Dermis microvascular lymphatic vessel endothelial cell (primary cell): ENCODE measurements at regions not wholly inside any gene's neighbourhood (a gene's known extent, or its start where the extent isn't known, plus 50 kb on each side); places are given as distances from the start of the nearest gene placed in this dataset.
"Not testable (repeated sequence)": the region's sequence is repeated elsewhere in the genome, so short reads cannot be mapped to it uniquely, and the experiment has no call there.

Experiments used
- DNase-seq, 2 donors: peaks; one replicate each; pipeline versions ENCODE4 v3.0.0 to v3.0.0-alpha.2; 2010; ENCODE audit warnings: low read depth in 2 of 2

DNA sequence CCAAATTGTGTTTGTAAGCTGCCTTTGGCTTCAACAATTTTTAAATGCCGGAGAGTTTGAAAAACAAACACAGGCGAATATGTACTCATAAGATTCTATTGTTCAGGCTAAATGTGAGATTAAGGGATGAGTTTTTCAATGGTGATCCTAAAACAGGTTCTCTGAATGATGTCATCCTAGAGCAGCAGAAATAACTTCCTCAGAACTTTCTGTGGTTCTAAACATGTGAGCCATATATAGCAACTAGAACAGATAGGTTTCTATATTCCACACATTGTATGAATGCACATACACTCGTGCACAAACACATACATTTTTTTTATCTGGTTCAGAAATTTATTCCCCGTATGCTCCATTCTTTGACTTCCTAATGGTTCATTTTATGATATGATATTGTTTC, 1352.2 kb downstream of the CDH8 start:
- no peak for DNase-seq

DNA sequence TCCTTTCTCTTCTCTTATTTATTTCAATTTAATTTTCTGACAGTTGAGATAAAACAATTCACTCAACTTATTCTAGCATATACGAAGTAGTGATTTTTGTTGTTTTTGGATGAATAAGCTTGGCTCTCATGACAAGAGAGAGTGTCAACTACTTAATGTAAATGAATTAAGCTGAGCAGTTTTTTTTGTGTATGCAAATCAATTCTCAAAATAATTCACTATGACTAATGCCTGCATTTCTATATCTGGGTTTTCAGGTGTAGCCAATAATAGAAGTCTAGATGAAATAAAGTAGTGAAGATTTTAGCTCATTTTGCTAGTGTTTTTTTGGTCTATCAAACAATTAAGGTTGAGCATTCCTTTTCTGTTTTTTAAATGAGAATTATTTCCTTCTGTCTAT, 1354.0 kb downstream of the CDH8 start:
- DNase-seq, result no peak

DNA sequence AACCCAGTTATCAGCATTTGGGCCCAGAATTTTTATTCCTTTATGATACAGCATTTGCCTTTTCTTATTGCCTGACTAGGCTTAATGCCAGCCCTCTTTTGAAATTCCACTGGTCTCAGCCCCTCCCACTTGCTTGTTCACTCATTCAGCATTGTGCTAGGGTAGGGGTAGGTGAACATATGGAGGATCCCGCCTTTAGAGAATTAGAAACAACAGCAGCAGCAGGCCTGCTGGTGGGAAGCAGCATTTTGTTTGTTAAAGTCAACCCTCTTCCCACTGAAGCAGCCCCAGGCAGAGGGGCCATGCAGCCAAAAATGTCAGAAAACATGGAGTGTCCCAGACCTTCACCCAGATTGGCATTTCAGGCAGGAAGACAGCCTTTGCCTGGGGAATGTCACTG, 1355.2 kb downstream of the CDH8 start:
- DNase-seq, result no peak

DNA sequence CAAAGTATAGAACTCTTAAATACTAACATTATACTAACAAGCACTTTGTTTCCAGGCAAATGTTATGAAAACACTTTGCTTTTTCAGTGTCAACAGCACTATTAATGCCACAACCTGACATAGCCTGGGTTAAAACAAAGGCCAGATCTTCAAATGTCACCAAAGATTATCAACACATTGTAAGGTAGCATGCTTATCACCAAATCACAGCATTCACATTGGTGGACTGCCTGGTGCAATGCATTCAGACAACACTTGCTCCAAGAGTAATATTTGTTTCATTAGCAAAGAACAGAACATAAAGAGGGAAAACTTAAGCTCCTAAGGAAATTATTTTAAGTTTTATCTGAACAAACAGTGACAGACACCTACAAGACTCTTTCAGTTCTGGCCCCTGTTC, 1361.2 kb downstream of the CDH8 start:
- no peak for DNase-seq

DNA sequence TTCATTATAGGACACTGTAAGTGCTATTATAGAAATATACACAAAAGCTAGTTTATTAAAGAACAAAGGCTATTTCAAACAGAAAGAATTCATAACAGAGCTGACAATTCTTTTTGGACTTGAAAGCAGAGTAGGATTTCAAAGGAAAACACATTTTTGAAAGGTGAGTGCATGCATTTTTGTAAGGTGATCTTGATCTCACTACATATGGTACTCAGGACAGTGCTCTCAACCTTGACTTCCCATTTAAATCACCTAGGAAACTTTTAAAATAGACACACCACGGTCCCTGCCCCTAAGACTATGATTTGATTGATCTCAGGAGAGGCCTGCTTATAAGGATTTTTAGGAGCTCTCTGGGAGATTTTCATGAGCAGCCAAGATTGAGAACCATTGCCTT, 1362.0 kb downstream of the CDH8 start:
- DNase-seq, result no peak

DNA sequence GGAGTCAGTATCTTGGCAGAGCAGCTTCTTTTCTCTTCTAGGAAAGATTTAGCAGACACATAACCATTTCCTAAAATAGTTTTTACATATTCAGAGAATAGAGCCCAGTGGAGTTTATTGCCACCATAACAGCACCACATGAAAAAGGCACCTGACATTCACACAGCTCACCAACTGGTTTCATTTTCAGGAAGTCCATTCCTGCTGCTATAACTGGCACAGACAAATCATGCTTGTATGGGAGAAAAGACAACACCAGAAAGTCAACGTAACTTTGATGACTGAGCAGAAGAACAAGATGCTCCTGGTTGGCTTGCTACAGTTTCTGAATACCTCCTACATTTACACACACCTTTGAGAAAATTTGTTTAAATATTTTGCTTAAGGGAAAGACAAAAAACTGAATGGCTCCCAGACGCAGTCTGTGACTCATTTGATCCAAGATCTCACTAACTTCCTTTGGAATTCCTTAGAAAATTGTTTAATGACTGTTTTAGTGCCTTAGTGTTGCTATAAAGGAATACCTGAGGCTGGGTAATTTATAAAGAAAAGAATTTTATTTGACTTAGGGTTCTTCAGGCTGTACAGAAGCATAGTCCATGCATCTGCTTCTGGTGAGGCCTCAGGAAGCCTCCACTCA, 1380.6 kb downstream of the CDH8 start:
- DNase-seq, result no peak

DNA sequence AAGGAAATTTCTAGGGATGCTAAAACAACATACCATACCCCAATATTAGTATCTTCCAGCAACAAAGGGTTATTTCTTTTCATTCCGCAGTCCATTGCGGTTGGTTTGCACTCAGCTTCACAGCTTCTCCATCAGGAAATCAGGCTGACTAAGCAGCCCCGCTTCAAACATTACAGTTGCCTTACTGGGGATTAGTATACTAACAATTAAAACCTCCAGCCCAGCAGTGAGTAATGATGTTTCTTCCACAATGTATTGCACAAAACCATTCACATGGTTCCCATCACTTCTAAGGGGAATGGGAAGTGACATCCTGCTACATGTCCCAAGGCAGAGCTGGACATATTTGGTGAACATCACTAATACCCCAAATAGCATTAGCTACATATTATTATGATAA, 1384.9 kb downstream of the CDH8 start:
- DNase-seq, result no peak

DNA sequence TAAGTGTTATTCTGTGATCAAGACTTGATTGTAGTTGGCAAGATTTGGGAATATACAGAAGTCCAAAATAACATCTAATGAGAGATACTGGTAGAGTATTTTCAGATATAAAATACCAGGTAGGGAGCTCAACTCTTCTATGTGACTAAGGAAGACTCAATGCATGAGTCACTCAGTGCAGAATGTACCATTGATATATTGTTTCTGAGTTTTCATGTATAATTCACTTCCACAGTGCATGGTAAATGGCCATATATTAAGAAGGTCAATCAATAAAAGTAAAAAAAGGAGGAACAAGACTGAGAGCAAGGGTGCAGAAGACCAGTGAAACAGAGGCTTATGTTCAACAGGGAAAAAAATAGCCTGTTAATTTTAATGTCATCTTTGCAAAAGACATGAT, 1387.9 kb downstream of the CDH8 start:
- no peak for DNase-seq

DNA sequence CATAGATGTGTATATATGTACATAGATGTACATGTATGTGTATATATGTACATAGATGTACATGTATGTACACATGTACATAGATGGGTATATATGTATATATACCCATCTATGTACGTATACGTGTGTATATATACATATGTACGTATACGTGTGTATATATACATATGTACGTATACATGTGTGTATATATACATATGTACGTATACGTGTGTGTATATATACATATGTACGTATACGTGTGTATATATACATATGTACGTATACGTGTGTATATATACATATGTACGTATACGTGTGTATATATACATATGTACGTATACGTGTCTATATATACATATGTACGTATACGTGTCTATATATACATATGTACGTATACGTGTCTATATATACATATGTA, 1388.8 kb downstream of the CDH8 start:
- not testable (repeated sequence) for DNase-seq

DNA sequence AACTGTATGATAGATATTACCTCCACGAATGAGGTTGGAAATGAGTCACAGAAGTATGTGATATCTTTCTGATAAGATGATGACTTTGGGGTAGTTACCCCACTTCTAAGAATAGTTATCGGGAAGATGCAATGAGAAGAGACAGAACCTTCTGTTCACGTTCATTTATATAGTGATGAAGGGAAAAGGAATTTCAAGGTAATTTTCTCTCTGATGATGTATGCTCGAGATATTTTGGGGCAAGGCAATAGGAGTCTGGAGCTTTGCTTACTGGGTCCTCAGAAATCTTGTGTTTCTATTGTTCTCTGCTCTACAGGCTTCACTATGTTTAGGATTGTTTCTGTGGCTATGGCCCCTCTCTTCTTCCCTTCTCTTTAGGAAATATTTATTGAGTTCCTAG, 1389.6 kb downstream of the CDH8 start:
- no peak for DNase-seq

DNA sequence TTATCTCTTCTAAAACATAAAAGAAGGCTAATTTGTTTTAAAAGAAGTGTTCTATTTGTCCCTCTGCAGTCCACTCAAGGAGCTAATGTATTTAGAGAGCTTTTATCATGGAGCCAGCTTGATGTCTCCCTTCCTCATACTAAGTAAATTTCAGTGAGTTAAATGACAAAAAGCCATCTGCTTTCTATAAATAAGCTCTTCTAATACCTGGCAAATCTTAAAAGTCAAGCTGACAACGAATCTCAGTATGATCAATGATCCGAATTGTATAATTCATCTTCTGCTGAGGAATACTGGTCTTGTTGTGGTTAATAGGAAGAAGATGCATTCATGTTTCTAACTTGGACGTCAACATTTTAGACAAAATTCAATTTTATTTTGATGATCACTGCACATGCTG, 1390.7 kb downstream of the CDH8 start:
- DNase-seq, result no peak

DNA sequence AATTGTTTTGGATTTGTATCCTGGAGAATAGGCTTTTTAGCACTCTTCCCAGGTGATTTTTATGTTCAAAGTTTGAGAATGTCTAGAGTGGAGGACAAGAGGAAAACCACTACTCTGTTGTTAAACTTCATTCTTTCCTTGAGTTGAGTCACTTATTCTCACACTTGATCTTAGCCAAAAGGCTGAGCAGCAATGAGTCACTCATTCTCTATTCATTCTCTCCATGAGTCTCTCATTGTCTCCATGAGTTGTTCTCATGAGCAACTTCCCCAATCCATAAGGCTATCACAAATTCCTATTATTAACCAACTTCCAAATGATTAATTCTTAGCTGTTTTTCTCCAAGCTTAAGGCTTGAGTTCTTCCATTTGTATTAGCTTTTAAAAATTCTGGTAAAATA, 1393.3 kb downstream of the CDH8 start:
- DNase-seq, result no peak

DNA sequence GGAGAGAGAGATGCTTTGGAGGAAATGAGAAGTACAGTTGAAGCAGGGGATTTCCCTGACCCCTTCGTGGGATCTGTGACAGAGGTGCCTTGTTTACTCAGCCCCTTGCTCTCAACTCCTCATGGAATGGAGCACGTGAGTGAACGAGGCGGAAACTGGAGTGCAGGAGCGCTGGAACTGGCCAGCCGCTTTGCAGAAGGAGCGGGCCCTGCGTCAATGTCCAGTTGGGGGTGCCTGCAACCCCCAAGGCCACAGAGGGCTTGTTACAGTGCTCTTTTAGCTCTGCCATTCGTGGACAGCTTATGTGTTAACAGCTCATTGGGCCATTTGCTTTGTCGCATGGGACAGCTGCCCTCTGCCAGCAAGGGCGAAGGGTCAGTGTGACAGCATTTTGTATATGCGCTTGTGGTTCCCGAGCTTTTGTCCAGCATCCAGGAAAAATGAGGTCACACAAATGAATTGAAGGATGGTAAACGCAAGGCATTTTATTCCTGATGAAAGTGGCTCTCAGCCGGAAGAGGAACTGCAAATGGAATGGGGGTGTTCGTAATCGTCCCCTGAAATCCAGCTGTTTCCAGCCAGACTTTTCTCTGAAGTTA, 1395.1 kb downstream of the CDH8 start:
- DNase-seq, result no peak

DNA sequence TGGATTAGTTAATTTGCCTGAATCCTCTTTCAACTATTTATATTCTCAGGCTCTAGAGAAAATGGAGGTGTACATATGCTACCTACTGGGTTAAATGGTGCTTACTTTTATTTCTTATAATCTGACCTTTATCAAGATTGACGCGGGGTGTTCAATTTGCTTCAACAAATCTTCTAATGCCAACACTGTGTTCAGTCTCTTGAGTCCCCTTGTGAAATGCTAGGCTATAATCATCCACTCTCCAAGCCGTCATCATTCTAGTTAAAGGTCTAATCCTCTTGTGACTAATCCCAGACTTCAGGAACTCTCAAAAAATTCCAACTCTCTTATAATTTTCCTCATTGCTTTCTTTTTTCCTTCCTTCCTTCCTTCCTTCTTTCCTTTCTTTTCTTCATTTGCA, 1396.2 kb downstream of the CDH8 start:
- no peak for DNase-seq

DNA sequence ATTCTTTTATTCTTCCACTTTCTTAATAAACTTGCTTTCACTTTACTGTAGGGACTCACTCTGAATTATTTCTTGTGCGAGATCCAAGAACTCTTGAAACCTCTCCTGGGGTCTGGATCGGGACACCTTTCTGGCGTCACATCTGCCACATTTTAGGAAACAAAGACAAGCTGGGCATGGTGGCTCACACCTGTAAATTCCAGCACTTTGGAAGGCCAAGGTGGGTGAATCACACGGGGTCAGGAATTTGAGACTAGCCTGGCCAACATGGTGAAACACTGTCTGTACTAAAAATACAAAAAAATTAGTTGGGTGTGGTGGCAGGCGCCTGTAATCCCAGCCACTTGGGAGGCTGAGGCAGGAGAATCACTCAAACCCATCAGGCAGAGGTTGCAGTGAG, 1399.6 kb downstream of the CDH8 start:
- not testable (repeated sequence) for DNase-seq

DNA sequence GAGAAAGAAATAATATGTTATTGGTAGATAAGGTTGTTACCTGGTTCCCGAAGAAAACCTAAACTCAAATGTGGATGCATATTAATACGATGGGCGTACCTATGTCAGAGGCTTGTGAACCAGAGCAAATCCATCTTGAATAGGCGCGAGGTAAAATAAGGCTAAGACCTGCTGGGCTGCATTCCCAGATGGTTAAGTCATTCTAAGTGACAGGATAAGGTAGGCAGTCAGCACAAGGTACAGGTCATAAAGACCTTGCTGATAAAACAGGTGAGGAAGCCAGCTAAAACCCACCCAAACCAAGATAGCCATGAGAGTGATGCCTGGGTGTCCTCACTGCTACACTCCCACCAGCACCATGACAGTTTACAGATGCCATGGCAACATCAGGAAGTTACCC, 1400.1 kb downstream of the CDH8 start:
- no peak for DNase-seq

DNA sequence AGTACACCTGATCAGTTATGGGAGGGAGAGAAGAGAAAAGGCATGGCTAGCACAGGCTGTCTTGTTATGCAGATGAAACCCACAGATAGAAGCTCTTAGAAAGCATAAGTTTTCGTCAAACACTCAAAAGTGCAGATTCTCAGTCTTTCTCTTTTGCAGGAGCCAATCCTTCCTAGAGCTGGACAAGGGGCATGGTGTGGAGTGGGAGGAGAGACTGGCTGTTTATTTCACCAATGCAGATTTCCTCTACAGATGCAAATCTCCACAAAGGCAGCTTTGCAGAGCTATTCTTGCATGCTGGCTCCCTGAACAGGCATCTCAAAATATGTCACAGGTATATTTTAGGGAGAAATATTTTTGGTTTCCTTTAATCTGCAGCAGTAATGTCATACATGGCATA, 1400.7 kb downstream of the CDH8 start:
- DNase-seq, result no peak

DNA sequence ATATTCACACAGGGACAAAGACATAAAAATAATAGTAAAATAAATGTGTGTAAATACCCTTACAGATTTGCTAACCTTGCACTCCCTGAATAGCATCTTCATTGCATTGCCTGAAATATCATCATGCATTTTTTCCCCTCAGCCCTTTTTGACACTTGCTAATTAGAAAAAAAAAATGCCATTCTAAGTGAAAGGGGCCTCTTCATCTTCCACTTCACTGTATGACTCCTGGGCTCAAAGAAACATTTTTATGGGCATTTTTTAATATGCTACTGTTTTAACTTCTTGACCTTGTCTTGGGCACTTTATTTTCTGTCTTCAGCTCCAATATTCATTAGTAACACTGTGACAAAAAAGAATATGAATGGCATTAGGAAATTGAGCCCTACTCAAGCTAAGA, 1424.4 kb downstream of the CDH8 start:
- no peak for DNase-seq

DNA sequence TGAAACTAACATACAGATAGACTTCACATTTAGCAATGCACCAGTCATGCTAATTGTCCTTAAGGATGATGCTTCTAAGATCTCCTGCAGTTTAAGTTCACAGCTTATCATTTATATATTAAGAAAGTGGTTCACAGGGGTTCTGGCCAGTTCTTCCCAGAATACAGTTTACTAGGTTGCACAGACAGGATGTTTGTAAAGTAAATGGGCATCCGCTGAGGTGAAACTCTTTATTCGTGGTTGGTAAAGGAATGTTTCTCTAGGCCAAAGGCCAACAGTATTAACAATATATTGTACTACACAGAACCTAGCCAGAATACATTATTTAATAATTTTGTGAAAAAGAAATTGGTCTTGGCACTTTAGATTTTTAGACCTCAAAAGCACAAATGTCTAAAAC, 1427.3 kb downstream of the CDH8 start:
- no peak for DNase-seq

DNA sequence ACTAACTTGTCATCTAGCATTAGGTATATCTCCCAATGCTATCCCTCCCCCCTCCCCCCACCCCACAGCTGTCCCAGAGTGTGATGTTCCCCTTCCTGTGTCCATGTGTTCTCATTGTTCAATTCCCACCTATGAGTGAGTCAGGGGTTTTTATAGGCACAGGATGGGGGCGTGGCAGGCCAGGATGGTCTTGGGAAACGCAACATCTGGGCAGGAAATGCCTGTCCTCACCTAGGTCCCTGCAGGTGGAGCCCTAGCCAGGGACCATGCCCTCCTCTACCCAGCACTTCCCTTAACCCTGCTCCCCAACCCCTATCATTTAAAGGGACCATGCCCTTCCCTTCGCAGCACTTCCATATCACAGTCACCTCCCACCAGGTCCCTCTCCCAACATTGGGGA, 1430.6 kb downstream of the CDH8 start:
- DNase-seq, result not testable (repeated sequence)

DNA sequence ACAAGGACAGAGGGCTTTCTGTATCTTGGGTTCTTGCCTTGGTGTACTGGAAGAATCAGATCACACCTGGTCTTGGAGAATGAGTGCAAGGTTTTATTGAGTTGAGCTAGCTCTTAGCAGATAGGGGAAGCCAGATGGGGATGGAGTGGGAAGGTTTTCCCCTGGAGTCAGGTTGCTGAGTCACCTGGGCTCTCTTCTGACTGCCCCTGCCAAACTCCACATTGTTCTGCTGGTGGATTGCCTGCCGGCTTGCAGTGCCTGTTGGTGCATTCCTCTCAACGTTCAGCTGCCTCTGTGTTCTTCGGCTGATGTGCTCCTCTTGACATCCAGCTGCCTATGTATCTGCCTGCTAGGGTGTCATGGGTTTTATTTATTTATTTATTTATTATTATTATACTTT, 1431.1 kb downstream of the CDH8 start:
- no peak for DNase-seq

DNA sequence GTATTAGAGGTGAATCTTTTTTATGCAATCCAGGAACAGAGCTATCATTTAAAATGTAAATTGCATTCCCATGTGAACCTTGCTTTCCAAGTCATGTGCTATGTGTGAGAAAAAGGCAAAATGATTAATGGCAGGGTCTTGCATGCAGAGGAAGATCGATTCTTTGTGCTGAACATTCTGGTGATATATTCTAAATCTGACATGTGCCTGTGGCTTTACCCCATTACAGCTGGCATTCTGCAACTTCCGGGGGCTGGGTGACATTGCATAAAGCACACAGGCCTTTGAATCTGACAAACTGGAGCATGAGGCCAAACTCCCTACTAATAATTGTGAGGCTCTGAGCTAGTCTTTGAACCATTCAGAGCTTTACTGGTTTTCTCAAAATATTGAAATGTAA, 1449.7 kb downstream of the CDH8 start:
- no peak for DNase-seq

DNA sequence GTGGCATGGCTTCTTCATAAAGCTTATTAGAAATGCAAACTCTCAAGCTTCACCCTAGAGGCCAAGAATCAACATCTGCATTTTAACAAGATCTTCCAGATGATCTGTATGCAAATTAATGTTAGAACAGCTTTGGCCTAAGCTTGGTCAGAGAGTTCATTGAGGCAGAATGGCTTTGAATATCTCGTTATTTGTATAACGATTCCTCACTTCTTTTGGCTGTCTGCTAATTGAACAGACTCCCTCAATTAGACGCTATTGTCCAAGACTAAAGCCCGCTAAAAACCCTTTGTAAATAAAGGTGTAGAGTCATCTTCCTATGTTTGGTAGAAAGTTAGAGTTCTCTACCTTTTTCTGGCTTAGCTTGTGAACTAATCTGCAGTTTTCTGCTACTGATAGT, 1453.7 kb downstream of the CDH8 start:
- no peak for DNase-seq

DNA sequence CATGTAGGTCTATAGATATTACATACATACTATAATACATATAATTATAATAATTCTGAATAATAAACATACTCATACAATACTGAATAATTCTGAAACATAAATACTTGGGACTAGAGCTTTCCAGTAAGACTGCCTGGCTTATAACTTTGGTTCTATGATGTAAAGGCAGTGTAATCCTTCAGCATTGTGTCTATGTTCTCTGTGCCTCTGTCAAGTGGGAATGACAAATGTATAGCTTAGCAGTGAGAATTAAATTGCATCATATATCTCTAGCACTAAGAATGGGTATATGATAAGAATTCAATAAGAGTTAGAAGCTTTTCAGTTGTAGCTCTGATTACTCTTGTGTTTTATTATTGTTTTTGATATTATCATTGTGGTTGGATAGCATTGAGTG, 1469.3 kb downstream of the CDH8 start:
- no peak for DNase-seq
